ENCODE measurements at regions not wholly inside any gene's neighbourhood (a gene's known extent, or its start where the extent isn't known, plus 50 kb on each side); places are given as distances from the start of the nearest gene placed in this dataset.

GRCh38 chr16:64180136-64180900 is 941.5 kb downstream of the CDH11 start:
- H3K9me3 ChIP-seq (ENCODE audit: control insufficient read depth, insufficient read depth, low read depth, low read length): no peaks in the 10 kb centered on the region
- no peak for ATAC-seq
- intact Hi-C loops (cut with micrococcal nuclease; ENCODE audit: unreplicated experiment) (no loop called here), in situ Hi-C loops (cut with HindIII; ENCODE audit: low pct_unique_long_range_greater_than_20kb, low sequenced_read_pairs) (no loop called here)
- BruUV-seq (replicated peaks): no TSS peak
- H3K27me3 ChIP-seq (ENCODE audit: control insufficient read depth, insufficient read depth, low read length): no peaks in the 10 kb centered on the region
- no peak for DNase-seq (ENCODE audit: low read depth, low spot score)
- POLR2A ChIA-PET: no interaction called here
- H3K27ac ChIP-seq (ENCODE audit: low read length): no peak overlapping the region
- H3K4me1 ChIP-seq (ENCODE audit: control insufficient read depth, insufficient read depth, low read length): no peaks in the 10 kb centered on the region
- CTCF ChIA-PET: no interaction called here
- TF ChIP-seq TCF7L2 (IDR thresholded peaks at IDR 0.05; ENCODE audit: low read depth, low read length) (no peak), SIN3A (IDR thresholded peaks at IDR 0.05; ENCODE audit: borderline replicate concordance, insufficient read depth, low read depth, low read length) (no peak), CTCF (IDR thresholded peaks at IDR 0.05) (no peak), POLR2AphosphoS5 (IDR thresholded peaks at IDR 0.05; ENCODE audit: low read depth, low read length) (no peak)
- TF ChIP-seq, protein P1, sequence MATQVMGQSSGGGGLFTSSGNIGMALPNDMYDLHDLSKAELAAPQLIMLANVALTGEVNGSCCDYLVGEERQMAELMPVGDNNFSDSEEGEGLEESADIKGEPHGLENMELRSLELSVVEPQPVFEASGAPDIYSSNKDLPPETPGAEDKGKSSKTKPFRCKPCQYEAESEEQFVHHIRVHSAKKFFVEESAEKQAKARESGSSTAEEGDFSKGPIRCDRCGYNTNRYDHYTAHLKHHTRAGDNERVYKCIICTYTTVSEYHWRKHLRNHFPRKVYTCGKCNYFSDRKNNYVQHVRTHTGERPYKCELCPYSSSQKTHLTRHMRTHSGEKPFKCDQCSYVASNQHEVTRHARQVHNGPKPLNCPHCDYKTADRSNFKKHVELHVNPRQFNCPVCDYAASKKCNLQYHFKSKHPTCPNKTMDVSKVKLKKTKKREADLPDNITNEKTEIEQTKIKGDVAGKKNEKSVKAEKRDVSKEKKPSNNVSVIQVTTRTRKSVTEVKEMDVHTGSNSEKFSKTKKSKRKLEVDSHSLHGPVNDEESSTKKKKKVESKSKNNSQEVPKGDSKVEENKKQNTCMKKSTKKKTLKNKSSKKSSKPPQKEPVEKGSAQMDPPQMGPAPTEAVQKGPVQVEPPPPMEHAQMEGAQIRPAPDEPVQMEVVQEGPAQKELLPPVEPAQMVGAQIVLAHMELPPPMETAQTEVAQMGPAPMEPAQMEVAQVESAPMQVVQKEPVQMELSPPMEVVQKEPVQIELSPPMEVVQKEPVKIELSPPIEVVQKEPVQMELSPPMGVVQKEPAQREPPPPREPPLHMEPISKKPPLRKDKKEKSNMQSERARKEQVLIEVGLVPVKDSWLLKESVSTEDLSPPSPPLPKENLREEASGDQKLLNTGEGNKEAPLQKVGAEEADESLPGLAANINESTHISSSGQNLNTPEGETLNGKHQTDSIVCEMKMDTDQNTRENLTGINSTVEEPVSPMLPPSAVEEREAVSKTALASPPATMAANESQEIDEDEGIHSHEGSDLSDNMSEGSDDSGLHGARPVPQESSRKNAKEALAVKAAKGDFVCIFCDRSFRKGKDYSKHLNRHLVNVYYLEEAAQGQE (IDR thresholded peaks at IDR 0.05; ENCODE audit: insufficient read depth in 1 of 2, low read depth in 2 of 2, low read length in 1 of 2): no peak
- H3K4me3 ChIP-seq (ENCODE audit: low read depth in 2 of 2, low read length in 2 of 2): no peak overlapping the region
- H3K36me3 ChIP-seq (ENCODE audit: control insufficient read depth, insufficient read depth, low read length): no peaks in the 10 kb centered on the region

GRCh38 chr16:64174327-64174726 is 947.5 kb downstream of the CDH11 start:
- BruUV-seq (replicated peaks): no TSS peak
- ATAC-seq (no peak), DNase-seq (ENCODE audit: low read depth, low spot score) (no peak)
- Histone ChIP-seq H3K27ac (ENCODE audit: low read length) (no peak overlapping the region), H3K36me3 (ENCODE audit: control insufficient read depth, insufficient read depth, low read length) (no peaks in the 10 kb centered on the region), H3K9me3 (ENCODE audit: control insufficient read depth, insufficient read depth, low read depth, low read length) (no peaks in the 10 kb centered on the region), H3K4me3 (ENCODE audit: low read depth in 2 of 2, low read length in 2 of 2) (no peak overlapping the region), H3K4me1 (ENCODE audit: control insufficient read depth, insufficient read depth, low read length) (no peaks in the 10 kb centered on the region), H3K27me3 (ENCODE audit: control insufficient read depth, insufficient read depth, low read length) (no peaks in the 10 kb centered on the region)
- in situ Hi-C loops (cut with HindIII; ENCODE audit: low pct_unique_long_range_greater_than_20kb, low sequenced_read_pairs): no loop called here
- ChIA-PET CTCF (no interaction called here), POLR2A (no interaction called here)
- intact Hi-C loops (cut with micrococcal nuclease; ENCODE audit: unreplicated experiment): no loop called here
- no peak for TF ChIP-seq CTCF (IDR thresholded peaks at IDR 0.05)
- TF ChIP-seq TCF7L2 (IDR thresholded peaks at IDR 0.05; ENCODE audit: low read depth, low read length): no peak
- no peak for TF ChIP-seq SIN3A (IDR thresholded peaks at IDR 0.05; ENCODE audit: borderline replicate concordance, insufficient read depth, low read depth, low read length)
- no peak for TF ChIP-seq POLR2AphosphoS5 (IDR thresholded peaks at IDR 0.05; ENCODE audit: low read depth, low read length)
- TF ChIP-seq, protein P1 (IDR thresholded peaks at IDR 0.05; ENCODE audit: insufficient read depth in 1 of 2, low read depth in 2 of 2, low read length in 1 of 2): no peak
